Gastroesophageal sphincter (tissue), 3 donors: ENCODE measurements at regions not wholly inside any gene's neighbourhood (a gene's known extent, or its start where the extent isn't known, plus 50 kb on each side); places are given as distances from the start of the nearest gene placed in this dataset.

Experiments
- CTCF ChIP-seq, 4 experiments: fragments of 200-600 bp in 2 of 4; fragments of 450-650 bp in 2 of 4; sonication (generic) in 1 of 4; IDR thresholded peaks; one replicate each; pipeline ENCODE4 v1.5.1; 2017 to 2019; ENCODE audit warnings: antibody characterized with exemption in 4 of 4, mild to moderate bottlenecking in 2 of 4, moderate library complexity in 2 of 4
- POLR2A ChIP-seq, 2 donors: fragments of 450-650 bp; IDR thresholded peaks; one replicate each; pipeline ENCODE4 v1.6.1; 2017; ENCODE audit warnings: antibody characterized with exemption in 2 of 2, mild to moderate bottlenecking in 2 of 2, moderate library complexity in 1 of 2

GRCh38 chr15:93174836-93175235 lies 85.8 kb upstream of the RGMA start:
- no peak for TF ChIP-seq CTCF (IDR thresholded peaks at IDR 0.05)
- TF ChIP-seq POLR2A (IDR thresholded peaks at IDR 0.05): no peak
